ENCODE measurements at regions not wholly inside any gene's neighbourhood (a gene's known extent, or its start where the extent isn't known, plus 50 kb on each side); places are given as distances from the start of the nearest gene placed in this dataset.

- no peak for FAIRE-seq
- DNase-seq (ENCODE audit: extremely low spot score, insufficient read length, low read depth) = no peak
These were observed 501.8 kb downstream of the HACE1 start for GRCh38 chr6:104357928-104358327.

GRCh38 chr6:104356197-104356596 is 503.5 kb downstream of the HACE1 start:
- DNase-seq (ENCODE audit: extremely low spot score, insufficient read length, low read depth) (no peak), FAIRE-seq (no peak)

GRCh38 chr6:104349191-104349590 is 510.5 kb downstream of the HACE1 start:
- FAIRE-seq (no peak), DNase-seq (ENCODE audit: extremely low spot score, insufficient read length, low read depth) (no peak)

- FAIRE-seq (no peak), DNase-seq (ENCODE audit: extremely low spot score, insufficient read length, low read depth) (no peak)
These were observed 515.5 kb downstream of the HACE1 start for GRCh38 chr6:104344223-104344622.

GRCh38 chr6:104332364-104332763 is 527.4 kb downstream of the HACE1 start:
- FAIRE-seq (no peak), DNase-seq (ENCODE audit: extremely low spot score, insufficient read length, low read depth) (no peak)

GRCh38 chr6:104326173-104327001 is 533.3 kb downstream of the HACE1 start:
- no peak for FAIRE-seq

GRCh38 chr6:104325341-104326172 is 534.2 kb downstream of the HACE1 start:
- FAIRE-seq = no peak

More at GRCh38 chr6:104326173-104327001, 533.3 kb downstream of the HACE1 start:
- no peak for DNase-seq (ENCODE audit: extremely low spot score, insufficient read length, low read depth)

GRCh38 chr6:104324301-104324700 is 535.4 kb downstream of the HACE1 start:
- no peak for FAIRE-seq
- DNase-seq (ENCODE audit: extremely low spot score, insufficient read length, low read depth) = no peak

More at GRCh38 chr6:104325341-104326172, 534.2 kb downstream of the HACE1 start:
- DNase-seq (ENCODE audit: extremely low spot score, insufficient read length, low read depth) = no peak

GRCh38 chr6:104322841-104323240 is 536.9 kb downstream of the HACE1 start:
- FAIRE-seq = no peak

GRCh38 chr6:104321301-104321700 is 538.4 kb downstream of the HACE1 start:
- DNase-seq (ENCODE audit: extremely low spot score, insufficient read length, low read depth) (no peak), FAIRE-seq (no peak)

More at GRCh38 chr6:104322841-104323240, 536.9 kb downstream of the HACE1 start:
- DNase-seq (ENCODE audit: extremely low spot score, insufficient read length, low read depth) = no peak

- DNase-seq (ENCODE audit: extremely low spot score, insufficient read length, low read depth) (no peak), FAIRE-seq (no peak)
These were observed 538.8 kb downstream of the HACE1 start for GRCh38 chr6:104320896-104321295.

- DNase-seq (ENCODE audit: extremely low spot score, insufficient read length, low read depth) = no peak
- FAIRE-seq = no peak
These were observed 546.9 kb downstream of the HACE1 start for GRCh38 chr6:104312851-104313250.

GRCh38 chr6:104306211-104306610 is 553.5 kb downstream of the HACE1 start:
- DNase-seq (ENCODE audit: extremely low spot score, insufficient read length, low read depth) = no peak
- FAIRE-seq = no peak

GRCh38 chr6:104305206-104305605 is 554.5 kb downstream of the HACE1 start:
- DNase-seq (ENCODE audit: extremely low spot score, insufficient read length, low read depth) (no peak), FAIRE-seq (no peak)

- FAIRE-seq (no peak), DNase-seq (ENCODE audit: extremely low spot score, insufficient read length, low read depth) (no peak)
These were observed 557.8 kb downstream of the HACE1 start for GRCh38 chr6:104301951-104302350.

GRCh38 chr6:104286641-104287040 is 573.1 kb downstream of the HACE1 start:
- DNase-seq (ENCODE audit: extremely low spot score, insufficient read length, low read depth) (no peak), FAIRE-seq (no peak)

GRCh38 chr6:104284872-104285271 is 574.8 kb downstream of the HACE1 start:
- FAIRE-seq (no peak), DNase-seq (ENCODE audit: extremely low spot score, insufficient read length, low read depth) (no peak)

- no peak for DNase-seq (ENCODE audit: extremely low spot score, insufficient read length, low read depth)
- FAIRE-seq = no peak
These were observed 577.1 kb downstream of the HACE1 start for GRCh38 chr6:104282581-104282980.

GRCh38 chr6:104281370-104281769 is 578.3 kb downstream of the HACE1 start:
- FAIRE-seq (no peak), DNase-seq (ENCODE audit: extremely low spot score, insufficient read length, low read depth) (no peak)

GRCh38 chr6:104268389-104268788 is 591.3 kb downstream of the HACE1 start:
- no peak for DNase-seq (ENCODE audit: extremely low spot score, insufficient read length, low read depth)
- FAIRE-seq = no peak

- FAIRE-seq = no peak
These were observed 592.8 kb downstream of the HACE1 start for GRCh38 chr6:104266922-104267321.

More at GRCh38 chr6:104266922-104267321, 592.8 kb downstream of the HACE1 start:
- no peak for DNase-seq (ENCODE audit: extremely low spot score, insufficient read length, low read depth)
